Uterus (tissue), 3 donors: ENCODE measurements at regions not wholly inside any gene's neighbourhood (a gene's known extent, or its start where the extent isn't known, plus 50 kb on each side); places are given as distances from the start of the nearest gene placed in this dataset.

Experiments used
- DNase-seq, 2 donors: peaks; one replicate each; pipeline ENCODE4 v3.0.0-alpha.2; 2019 to 2020
- H3K27ac ChIP-seq, 2 donors: fragments of 200-600 bp; sonication (generic); 1 replicate in 1 of 2; 2 replicates in 1 of 2; pipeline ENCODE4 v1.5.1; 2016 to 2018
- H3K27me3 ChIP-seq, 2 donors: fragments of 200-600 bp; sonication (generic); one replicate each; pipeline ENCODE4 v1.5.1; 2018 to 2019; ENCODE audit warnings: control low read depth in 1 of 2
- H3K36me3 ChIP-seq, 2 donors: fragments of 200-600 bp; sonication (generic); one replicate each; pipeline ENCODE4 v1.5.1; 2019; ENCODE audit warnings: control low read depth in 1 of 2
- H3K4me1 ChIP-seq, 2 donors: fragments of 200-600 bp; sonication (generic); one replicate each; pipeline ENCODE4 v1.5.1; 2018 to 2019; ENCODE audit warnings: control low read depth in 1 of 2
- H3K4me3 ChIP-seq, 2 donors: fragments of 200-600 bp; sonication (generic); 1 replicate in 1 of 2; 2 replicates in 1 of 2; pipeline ENCODE4 v1.5.1; 2018 to 2019; ENCODE audit warnings: mild to moderate bottlenecking in 1 of 2
- H3K9me3 ChIP-seq, 2 donors: fragments of 200-600 bp; sonication (generic); one replicate each; pipeline ENCODE4 v1.5.1; 2019; ENCODE audit warnings: control low read depth in 1 of 2
- POLR2A ChIP-seq, 2 donors: fragments of 450-650 bp; IDR thresholded peaks; one replicate each; pipeline ENCODE4 v1.6.1; 2016; ENCODE audit warnings: antibody characterized with exemption in 2 of 2, mild to moderate bottlenecking in 1 of 2, moderate library complexity in 1 of 2
- intact Hi-C: fragments of 100-400 bp; cut with DNase I; formaldehyde crosslinking; loops from one replicate; pipeline ENCODE4 v1.15.1; 2023; ENCODE audit warnings: low total_unique reads
- TF ChIP-seq, protein P1 (sequence below), 4 experiments: fragments of 200-600 bp in 2 of 4; fragments of 450-650 bp in 2 of 4; sonication (generic) in 2 of 4; IDR thresholded peaks; one replicate each; pipeline ENCODE4 v1.5.1; 2016 to 2019; ENCODE audit warnings: antibody characterized with exemption in 4 of 4, mild to moderate bottlenecking in 2 of 4, moderate library complexity in 1 of 4
- donor health status: DM: yes; HTN: yes; CAD: no.

DNA sequence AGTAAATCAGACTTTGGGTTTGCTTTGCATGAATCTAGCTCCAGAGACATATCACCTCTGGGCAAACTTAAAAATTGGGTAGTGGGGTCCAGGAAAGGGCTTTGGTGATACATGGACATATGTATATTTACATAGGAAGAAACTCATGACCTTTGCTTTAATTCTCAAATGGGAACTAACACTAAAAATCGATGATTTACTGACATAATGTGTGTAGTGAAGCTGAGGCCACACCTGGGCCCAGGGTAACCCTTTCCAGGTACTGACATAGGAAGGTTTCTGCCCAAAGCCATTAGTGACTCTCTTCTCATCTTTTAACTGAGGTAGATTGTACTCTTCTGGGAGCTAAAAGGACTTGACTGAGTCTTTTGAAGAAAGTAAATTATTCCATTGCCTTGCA, 411.2 kb upstream of the TBL1XR1 start:
- Histone ChIP-seq H3K27ac (no peak overlapping the region), H3K4me3 (no peak overlapping the region), H3K36me3 (no peaks in the 10 kb centered on the region), H3K4me1 (no peaks in the 10 kb centered on the region), H3K27me3 (no peaks in the 10 kb centered on the region), H3K9me3 (no peaks in the 10 kb centered on the region)
- DNase-seq: no peak
- intact Hi-C loops: no loop called here
- no peak for TF ChIP-seq POLR2A (IDR thresholded peaks at IDR 0.05)
- TF ChIP-seq, protein P1, sequence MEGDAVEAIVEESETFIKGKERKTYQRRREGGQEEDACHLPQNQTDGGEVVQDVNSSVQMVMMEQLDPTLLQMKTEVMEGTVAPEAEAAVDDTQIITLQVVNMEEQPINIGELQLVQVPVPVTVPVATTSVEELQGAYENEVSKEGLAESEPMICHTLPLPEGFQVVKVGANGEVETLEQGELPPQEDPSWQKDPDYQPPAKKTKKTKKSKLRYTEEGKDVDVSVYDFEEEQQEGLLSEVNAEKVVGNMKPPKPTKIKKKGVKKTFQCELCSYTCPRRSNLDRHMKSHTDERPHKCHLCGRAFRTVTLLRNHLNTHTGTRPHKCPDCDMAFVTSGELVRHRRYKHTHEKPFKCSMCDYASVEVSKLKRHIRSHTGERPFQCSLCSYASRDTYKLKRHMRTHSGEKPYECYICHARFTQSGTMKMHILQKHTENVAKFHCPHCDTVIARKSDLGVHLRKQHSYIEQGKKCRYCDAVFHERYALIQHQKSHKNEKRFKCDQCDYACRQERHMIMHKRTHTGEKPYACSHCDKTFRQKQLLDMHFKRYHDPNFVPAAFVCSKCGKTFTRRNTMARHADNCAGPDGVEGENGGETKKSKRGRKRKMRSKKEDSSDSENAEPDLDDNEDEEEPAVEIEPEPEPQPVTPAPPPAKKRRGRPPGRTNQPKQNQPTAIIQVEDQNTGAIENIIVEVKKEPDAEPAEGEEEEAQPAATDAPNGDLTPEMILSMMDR (IDR thresholded peaks at IDR 0.05): no peak

DNA sequence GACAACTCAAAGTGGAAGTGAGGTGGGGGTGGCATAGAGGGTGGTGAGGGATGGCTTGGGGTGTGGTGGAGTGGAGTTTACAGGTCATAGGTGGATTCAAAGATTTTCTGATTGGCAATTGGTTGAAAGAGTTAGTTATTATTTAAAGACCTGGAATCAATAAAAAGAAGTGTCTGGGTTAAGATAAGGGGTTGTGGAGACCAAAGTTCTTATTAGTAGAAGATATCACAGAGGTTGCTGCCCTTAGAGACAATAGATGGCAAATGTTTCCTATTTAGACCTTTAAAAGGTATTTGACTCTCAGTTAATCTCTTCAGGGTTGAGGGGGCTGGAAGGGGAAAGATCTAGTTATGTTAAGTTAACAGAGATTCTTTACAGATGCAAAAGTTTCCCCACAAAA, 412.3 kb upstream of the TBL1XR1 start:
- TF ChIP-seq, protein P1 (IDR thresholded peaks at IDR 0.05): no peak
- no peak for TF ChIP-seq POLR2A (IDR thresholded peaks at IDR 0.05)
- Histone ChIP-seq H3K9me3 (no peaks in the 10 kb centered on the region), H3K27ac (no peak overlapping the region), H3K4me3 (no peak overlapping the region), H3K27me3 (no peaks in the 10 kb centered on the region), H3K4me1 (no peaks in the 10 kb centered on the region), H3K36me3 (no peaks in the 10 kb centered on the region)
- intact Hi-C loops: no loop called here
- no peak for DNase-seq

DNA sequence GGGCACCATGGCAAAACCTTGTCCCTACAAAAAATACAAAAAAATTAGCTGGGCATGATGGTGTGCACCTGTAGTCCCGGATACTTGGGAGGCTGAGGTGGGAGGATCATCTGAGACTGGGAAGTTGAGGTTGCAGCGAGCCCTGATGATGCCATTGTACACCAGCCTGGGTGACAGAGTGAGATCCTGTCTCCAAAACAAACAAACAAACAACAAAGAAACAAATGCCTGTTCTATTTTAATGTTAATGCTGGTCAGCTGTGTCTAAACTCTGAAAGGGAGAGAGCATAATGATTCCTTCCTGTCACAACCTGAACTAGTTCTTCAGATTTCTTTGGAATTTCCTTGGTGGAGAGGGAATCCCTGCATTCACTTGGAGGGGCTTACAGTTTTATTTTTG, 413.0 kb upstream of the TBL1XR1 start:
- TF ChIP-seq POLR2A (IDR thresholded peaks at IDR 0.05): no peak
- TF ChIP-seq, protein P1 (IDR thresholded peaks at IDR 0.05): no peak
- intact Hi-C loops: no loop called here
- Histone ChIP-seq H3K4me1 (no peaks in the 10 kb centered on the region), H3K27ac (no peak overlapping the region), H3K9me3 (no peaks in the 10 kb centered on the region), H3K27me3 (no peaks in the 10 kb centered on the region), H3K4me3 (no peak overlapping the region), H3K36me3 (no peaks in the 10 kb centered on the region)
- no peak for DNase-seq

DNA sequence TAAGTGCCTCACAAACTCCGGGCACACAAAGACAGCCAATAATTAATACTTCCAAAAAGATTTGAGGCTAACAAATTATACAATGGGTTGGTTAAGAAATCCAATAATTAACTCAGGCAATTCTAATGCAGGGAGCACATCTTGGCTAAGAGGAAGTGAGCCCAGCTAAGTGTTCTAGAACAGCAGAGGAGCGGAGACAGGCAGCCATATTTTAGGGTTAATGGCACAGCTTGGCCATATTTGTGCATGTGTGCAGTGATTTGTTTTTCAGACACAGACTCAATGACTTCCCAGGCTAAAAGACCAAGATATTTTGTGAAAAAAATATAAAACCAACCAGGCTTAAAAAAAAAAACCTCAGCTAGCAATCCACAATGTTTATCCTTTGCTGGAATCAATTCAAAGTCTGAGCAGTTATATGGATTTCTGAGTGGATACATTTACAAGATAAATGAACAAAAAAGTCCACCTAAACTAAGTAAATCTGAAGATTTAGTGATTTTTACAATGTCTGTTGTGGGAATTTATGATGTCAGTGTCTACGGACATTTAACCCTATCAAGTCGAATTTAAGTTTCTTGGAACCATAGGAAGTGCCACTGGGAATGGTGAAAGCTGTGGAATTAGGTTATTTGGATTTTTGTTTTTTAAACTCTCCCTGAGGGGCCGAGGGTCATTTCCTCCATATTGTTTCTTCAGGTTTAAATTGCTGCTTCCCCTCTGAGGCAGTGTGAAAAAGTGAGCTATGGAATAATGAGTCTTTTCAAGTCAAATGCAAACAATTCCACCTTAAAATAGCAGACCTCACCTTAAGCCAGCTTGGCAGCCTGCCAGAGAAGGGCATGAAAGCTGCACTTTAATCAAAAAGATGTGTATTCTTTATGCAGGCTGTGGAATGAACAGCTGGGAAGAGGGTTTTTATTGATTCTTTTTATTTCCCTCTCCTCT, 413.7 kb upstream of the TBL1XR1 start:
- no peaks in the 10 kb centered on the region for H3K4me1 ChIP-seq
- H3K4me3 ChIP-seq: no peak overlapping the region
- intact Hi-C loops: no loop called here
- TF ChIP-seq, protein P1 (IDR thresholded peaks at IDR 0.05): no peak
- no peak for TF ChIP-seq POLR2A (IDR thresholded peaks at IDR 0.05)
- no peaks in the 10 kb centered on the region for H3K27me3 ChIP-seq
- no peaks in the 10 kb centered on the region for H3K36me3 ChIP-seq
- H3K9me3 ChIP-seq: no peaks in the 10 kb centered on the region
- no peak for DNase-seq
- H3K27ac ChIP-seq: no peak overlapping the region

DNA sequence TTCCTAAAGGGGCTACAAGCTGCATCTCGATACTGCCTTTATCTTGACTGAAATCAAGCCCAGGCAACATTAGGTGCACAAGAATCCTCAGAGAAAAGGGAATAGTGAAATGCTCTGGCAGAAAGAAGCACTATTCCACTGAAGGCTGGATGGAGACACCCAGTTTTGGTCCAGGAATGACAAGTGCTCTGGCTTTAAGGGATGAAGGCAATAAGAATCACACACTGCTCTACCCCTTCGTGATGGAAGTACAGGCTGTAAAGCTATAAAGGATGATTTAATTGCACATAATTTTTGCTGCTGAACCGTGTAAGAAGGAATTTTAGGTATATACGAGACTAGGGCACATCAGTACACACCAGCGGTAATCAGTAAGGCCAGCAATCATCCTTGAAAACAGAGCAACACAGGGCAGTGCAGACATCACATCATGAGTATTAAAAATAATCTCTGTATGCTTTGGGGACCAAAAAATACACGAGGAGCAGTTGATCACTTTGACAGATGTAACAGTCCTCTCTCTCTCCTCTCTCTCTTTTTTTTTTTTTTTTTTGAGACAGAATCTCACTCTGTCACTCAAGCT, 414.6 kb upstream of the TBL1XR1 start:
- DNase-seq: no peak
- Histone ChIP-seq H3K4me3 (no peak overlapping the region), H3K36me3 (no peaks in the 10 kb centered on the region), H3K27ac (no peak overlapping the region), H3K27me3 (no peaks in the 10 kb centered on the region), H3K4me1 (no peaks in the 10 kb centered on the region), H3K9me3 (no peaks in the 10 kb centered on the region)
- TF ChIP-seq POLR2A (IDR thresholded peaks at IDR 0.05): no peak
- TF ChIP-seq, protein P1 (IDR thresholded peaks at IDR 0.05): no peak
- intact Hi-C loops: no loop called here
